GM23338 (cell line): ENCODE measurements at regions not wholly inside any gene's neighbourhood (a gene's known extent, or its start where the extent isn't known, plus 50 kb on each side); places are given as distances from the start of the nearest gene placed in this dataset.

Source experiments
- NANOG ChIP-seq: IDR thresholded peaks from 2 replicates; pipeline ENCODE4 v1.6.1; 2016; ENCODE audit warnings: antibody characterized with exemption, borderline replicate concordance
- POLR2AphosphoS5 ChIP-seq: IDR thresholded peaks from 2 replicates; pipeline ENCODE4 v1.6.1; 2016; ENCODE audit warnings: antibody characterized with exemption, low read depth
- TF ChIP-seq, protein P1 (sequence below), 2 experiments: fragments of 200-600 bp in 1 of 2; sonication (generic) in 1 of 2; conservative IDR thresholded peaks; 2 replicates each; pipeline versions ENCODE4 v1.5.1 to v1.6.1; 2016 to 2017; ENCODE audit warnings: antibody characterized with exemption in 2 of 2, low read depth in 2 of 2, mild to moderate bottlenecking in 2 of 2, moderate library complexity in 1 of 2

DNA sequence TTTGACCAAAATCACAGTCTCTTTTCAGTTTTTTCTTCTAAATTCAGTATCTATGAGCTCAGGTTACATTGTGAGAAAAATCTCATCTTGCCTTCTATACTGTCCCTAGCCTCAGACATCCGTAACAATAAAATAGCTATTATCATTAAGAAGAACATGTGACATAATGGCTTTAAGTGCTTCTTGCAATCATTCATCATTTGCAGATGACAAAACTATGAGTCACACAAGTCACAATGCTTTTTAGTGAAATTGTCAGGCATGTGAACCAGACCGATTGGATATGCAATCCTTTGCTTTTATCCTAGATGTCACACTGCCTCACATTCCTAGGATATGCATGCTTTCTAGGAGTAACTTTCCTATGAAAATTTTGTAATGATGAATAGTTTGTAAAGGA, 313.1 kb downstream of the SLC6A15 start:
- TF ChIP-seq, protein P1, sequence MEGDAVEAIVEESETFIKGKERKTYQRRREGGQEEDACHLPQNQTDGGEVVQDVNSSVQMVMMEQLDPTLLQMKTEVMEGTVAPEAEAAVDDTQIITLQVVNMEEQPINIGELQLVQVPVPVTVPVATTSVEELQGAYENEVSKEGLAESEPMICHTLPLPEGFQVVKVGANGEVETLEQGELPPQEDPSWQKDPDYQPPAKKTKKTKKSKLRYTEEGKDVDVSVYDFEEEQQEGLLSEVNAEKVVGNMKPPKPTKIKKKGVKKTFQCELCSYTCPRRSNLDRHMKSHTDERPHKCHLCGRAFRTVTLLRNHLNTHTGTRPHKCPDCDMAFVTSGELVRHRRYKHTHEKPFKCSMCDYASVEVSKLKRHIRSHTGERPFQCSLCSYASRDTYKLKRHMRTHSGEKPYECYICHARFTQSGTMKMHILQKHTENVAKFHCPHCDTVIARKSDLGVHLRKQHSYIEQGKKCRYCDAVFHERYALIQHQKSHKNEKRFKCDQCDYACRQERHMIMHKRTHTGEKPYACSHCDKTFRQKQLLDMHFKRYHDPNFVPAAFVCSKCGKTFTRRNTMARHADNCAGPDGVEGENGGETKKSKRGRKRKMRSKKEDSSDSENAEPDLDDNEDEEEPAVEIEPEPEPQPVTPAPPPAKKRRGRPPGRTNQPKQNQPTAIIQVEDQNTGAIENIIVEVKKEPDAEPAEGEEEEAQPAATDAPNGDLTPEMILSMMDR (conservative IDR thresholded peaks at IDR 0.05; ENCODE audit: low read depth in 2 of 2), result no peak
- no peak for TF ChIP-seq NANOG
- no peak for TF ChIP-seq POLR2AphosphoS5
